Loucy (cell line): ENCODE measurements at regions not wholly inside any gene's neighbourhood (a gene's known extent, or its start where the extent isn't known, plus 50 kb on each side); places are given as distances from the start of the nearest gene placed in this dataset.

ENCODE experiments used
- CTCF ChIP-seq: fragments of 200-600 bp; sonication (generic); conservative IDR thresholded peaks from 2 replicates; pipeline ENCODE4 v1.5.1; 2014; ENCODE audit warnings: mild to moderate bottlenecking, antibody characterized with exemption, low read length
- EZH2phosphoT487 ChIP-seq: fragments of 200-600 bp; IDR thresholded peaks from 2 replicates; pipeline ENCODE4 v1.6.1; 2018; ENCODE audit warnings: antibody characterized with exemption, mild to moderate bottlenecking, moderate library complexity, borderline replicate concordance

GRCh38 chr10:94049911-94050310, 56.2 kb downstream of the PLCE1 start:
- TF ChIP-seq CTCF (no peak), EZH2phosphoT487 (no peak)
